T-helper 2 cell (primary cell): ENCODE measurements at regions not wholly inside any gene's neighbourhood (a gene's known extent, or its start where the extent isn't known, plus 50 kb on each side); places are given as distances from the start of the nearest gene placed in this dataset.

Experiments used
- DNase-seq, 5 experiments: peaks; one replicate each; pipeline versions ENCODE4 v3.0.0 to v3.0.0-alpha.2; 2012 to 2022

- DNase-seq, result no peak
Observed at GRCh38 chr5:53826504-53826903, 266.1 kb downstream of the NDUFS4 start.

- DNase-seq, result no peak
Observed at GRCh38 chr5:53827211-53827651, 266.8 kb downstream of the NDUFS4 start.

- DNase-seq, result no peak
Observed at GRCh38 chr5:53831496-53831895, 271.1 kb downstream of the NDUFS4 start.
